HG02571 (cell line): ENCODE measurements at regions not wholly inside any gene's neighbourhood (a gene's known extent, or its start where the extent isn't known, plus 50 kb on each side); places are given as distances from the start of the nearest gene placed in this dataset.

Experiments
- ATAC-seq: cut with Tn5 transposase; IDR thresholded peaks from one replicate; pipeline ENCODE4 v1.9.1; 2021; ENCODE audit warnings: mild to moderate bottlenecking, moderate library complexity; ENCODE audit not compliant: unreplicated experiment

DNA sequence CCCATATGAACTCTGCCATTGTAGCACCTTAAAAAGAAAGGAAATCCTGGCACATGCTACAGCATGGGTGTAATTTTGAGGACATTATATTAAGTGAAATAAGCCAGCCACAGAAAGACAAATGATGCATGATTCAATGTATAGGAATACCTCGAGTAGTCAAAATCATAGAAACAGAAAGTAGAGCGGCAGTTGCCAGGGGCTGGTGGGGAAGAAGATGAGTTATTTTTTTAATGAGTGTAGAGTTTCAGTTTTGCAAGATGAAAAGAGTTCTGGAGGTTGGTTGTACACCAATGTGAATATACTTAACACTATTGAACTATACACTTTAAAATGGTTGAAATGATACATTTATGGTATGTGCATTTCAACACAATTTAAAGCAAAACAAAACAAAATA is 133.0 kb downstream of the ZDHHC21 start:
- ATAC-seq, result no peak

DNA sequence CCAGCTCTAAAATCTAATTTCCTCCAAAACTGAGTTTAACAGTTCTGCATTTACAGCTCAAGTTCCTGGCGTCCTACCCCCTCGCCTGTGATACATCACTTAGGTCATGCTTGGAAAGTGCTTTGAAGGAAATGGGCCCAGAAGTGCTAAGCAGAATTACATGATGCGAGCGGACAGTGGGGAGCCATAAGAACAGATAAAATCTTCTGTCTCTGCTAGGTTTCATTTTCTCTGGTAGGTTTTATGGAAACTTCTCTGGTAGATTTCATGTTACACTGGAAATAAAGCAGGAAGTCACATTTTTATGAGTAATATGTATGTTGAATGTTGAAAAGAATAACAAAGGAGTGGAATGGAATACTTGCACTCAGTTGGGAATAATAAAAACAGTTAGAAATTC is 138.3 kb downstream of the ZDHHC21 start:
- no peak for ATAC-seq

DNA sequence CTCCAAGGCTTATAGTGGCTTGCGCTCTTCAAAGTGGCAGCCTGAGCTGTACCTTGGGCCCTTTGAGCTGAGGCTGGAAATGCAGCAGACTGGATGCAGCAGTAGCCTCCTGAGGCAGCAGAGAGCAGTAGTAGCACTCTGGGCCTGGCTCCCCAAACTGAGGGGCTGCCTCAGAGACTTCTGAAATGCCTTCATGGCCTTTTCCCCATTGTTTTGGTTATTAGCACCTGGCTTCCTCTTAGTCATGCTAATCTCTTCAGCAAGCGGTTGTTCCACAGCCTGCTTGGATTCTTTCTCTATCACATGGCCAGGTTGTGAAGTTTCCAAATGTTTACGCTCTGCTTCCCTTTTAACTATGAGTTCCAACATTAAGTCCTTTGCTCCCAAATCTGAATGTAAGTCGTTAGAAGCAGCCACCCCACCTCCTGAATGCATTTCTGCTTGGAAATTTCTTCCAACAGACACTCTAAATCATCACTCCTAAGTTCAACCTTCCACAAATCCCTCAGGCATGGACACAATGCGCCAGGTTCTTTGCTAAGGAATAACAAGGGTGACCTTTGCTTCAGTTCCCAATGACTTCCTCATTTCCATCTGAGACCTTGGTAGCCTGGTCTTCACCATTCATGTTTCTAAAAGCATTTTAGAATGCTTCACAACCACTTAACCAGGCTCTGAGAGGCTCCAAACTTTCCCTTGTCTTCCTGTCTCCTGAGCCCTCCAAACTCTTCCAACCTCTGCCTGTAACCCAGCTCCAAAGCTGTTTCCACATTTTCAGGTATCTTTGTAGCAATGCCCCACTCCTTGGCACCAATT is 145.8 kb downstream of the ZDHHC21 start:
- ATAC-seq, result no peak

DNA sequence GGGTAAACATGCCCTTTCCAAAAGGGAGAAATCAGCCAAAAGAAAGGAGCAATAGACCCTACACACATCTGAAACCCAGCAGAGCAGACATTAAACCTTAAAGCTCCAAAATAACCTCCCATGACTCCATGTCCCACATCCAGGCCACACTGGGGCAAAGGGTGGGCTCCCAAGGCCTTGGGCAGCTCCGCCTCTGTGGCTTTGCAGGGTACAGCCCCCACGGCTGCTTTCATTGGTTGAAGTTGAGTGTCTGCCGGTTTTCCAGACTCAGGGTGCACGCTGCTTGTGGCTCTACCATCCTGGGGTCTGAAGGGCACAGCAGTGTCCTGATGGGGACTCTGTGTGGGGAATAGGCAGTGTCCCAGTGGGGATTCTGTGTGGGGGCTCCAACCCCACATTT is 146.5 kb downstream of the ZDHHC21 start:
- ATAC-seq, result no peak

DNA sequence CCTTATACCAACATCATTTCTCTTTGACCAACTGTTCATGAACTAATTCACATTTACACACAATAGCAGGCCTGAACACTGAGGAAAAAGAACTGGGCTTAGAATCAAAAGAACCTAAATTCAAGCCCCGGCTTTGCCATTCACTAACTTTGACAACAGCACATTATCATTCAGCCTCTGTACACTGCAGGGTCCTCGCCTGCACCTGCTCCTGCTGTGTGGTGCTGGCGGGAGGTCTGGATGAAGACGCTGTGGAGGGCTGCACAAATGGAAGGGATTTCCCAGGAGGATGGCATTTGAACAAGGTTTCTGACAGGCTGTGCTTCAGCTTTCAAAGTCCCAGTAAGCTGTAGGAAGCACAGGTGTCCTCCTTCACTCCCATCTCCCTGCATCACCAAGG is 151.2 kb downstream of the ZDHHC21 start:
- ATAC-seq, result no peak

DNA sequence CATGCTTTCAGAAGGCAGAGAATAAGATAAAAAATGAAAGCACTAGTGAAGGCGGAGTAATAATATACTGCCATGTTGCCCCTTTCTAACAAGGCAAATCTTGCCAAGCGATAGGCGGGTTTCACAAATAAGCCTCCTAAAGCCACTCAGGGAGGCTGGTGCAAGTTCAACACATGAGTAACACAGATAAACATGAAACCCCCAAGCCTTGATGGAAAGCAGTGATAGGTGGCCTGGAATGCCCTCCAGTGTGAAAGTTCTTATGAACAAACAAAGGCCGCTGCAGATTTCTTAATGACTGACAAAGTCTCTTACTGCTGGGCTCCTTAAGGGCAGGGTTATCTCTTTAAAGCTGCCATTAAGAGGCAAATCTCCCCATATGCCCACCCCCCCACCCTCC is 154.7 kb downstream of the ZDHHC21 start:
- ATAC-seq, result no peak

DNA sequence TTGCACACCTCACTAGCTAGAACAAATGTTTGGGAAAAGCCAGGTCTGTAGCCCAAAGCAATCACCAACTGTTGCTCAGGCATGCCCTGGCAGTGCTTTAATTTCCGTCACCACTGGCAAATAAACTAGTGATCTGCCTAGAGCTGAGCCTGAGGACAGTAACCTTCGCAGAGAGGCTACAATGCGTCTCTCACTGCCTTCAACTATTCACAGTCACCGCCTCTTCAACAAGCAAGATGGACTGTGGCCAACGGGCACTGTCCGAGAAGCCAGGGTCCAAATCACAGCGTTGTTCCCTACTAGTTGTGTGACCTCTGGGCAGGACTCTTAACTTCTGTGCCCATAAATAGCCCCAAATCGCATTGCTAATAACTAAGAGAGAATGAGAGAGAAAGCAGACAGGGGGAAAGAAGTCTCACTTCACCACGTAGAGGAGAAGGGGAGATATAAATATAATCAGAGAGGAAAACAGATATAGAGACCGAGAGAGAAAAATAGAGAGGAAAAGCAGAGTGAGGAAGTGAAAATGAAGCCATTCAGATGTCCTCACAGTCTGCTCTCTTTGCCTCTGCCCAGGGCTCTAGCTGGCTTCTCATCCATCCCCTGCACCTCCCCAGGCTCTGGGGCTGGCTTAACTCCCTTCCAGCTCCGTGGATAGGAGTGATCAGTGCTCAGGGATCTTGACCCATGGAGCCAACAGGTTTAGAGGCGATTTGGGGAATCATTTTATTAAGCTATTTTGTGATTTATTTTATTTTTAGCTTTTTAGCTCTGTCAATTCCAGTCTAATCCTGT is 157.9 kb downstream of the ZDHHC21 start:
- ATAC-seq, result no peak

DNA sequence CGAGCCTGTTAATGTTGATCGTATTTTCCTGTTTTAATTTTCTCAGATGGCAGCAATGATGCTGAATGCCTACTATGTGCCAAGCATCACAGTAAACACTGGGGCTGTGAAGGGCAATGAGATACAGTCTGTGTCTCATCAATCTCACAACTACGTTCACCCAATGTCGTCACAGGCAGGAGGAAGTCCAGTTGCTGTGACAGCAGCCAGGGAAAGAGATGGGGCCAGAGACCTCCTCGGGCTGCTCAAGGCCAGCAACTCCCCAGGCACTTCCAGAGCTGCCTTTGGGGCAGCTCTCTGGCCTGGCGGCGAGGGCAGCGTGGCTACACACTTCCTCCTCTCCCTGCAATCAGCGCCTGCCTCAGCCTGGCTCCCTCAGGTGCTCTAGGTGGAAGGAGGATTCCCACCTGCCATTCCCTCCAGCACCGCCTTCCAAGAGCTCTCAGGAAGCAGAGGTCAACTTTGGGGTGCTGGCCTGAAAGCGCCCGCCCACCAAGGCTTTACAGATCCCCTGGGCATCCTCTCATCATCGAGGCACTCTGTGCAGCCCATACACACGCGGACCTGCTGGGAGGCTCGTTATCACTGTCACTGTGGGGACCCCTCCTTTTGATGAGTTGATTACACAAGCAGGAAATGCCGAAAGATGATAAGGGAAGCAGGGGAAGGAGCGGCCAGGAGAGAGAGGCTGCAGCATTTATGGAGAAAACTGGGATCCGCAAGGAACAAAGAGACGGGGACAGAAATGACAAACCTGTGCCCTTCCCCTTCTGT is 159.2 kb downstream of the ZDHHC21 start:
- no peak for ATAC-seq

DNA sequence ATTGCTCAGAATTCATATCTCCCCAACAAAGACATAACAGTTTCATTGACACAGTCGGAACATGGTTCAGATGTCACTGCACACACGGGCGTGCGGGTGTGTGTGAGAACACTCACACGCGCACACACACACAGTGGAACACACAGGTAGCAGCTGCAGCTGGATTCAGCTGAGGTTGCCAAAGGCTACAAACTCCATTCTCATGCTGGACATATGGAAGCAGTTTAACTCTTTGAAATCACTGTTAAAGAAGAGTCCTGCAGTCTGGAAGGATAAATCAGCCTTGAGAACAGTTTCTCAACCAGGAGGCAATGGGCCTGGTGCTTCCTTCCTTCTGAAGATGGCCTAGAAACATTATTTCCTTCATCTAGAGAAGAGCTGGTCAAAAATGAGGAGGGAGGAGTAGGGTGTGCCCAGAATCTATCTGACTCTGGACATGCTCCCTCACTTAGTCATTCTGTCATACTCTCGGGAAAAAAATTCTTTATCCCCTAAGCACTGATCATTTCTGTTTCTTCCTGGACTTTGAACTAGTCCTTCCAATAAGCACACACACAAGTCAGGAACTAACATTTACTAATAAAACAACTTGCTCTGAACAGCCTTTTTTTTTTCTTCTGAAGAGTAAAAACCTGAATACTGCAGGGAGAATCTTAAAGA is 160.6 kb downstream of the ZDHHC21 start:
- no peak for ATAC-seq

DNA sequence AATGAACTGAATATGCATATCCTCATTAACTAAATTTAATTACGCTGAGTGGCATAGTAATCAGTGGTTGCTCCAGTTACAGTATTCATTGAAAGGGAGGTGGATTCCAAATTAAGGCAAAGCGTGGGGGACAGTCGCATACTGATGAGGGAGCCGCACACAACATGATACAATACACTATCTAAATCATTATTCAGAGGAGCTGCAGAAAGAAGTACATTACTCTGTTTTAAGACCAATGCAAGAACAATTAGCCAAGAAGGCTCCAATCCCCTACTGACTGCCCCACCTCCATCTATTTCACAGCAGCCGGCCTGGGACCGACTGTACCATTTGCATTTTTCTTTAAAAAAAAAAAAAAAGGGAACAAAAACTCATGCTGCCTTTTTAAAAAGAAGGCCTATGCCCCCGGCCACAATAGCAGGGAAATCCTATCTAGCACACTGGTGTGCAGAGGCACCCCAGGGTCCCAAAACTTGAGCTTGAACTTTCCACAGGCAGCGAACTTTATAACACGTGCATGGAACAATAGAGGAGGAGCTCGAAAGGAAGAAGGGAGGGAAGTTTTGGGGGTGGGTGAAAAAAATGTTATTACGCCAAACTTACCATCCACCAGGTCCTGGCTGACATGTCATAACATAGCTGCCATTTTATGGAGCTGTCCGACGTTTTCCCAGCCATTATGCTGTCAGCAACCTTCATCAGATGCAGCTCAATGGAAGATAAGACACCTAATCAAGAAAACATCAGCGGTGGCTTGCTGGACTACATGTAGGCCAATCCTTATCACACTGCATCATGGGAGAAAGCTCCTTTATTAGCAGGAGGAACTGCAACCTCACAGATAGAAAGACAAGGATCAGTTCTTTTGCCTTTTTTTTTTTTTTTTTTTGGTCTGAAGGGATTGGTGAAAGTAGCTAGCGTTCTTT is 161.6 kb downstream of the ZDHHC21 start:
- no peak for ATAC-seq

DNA sequence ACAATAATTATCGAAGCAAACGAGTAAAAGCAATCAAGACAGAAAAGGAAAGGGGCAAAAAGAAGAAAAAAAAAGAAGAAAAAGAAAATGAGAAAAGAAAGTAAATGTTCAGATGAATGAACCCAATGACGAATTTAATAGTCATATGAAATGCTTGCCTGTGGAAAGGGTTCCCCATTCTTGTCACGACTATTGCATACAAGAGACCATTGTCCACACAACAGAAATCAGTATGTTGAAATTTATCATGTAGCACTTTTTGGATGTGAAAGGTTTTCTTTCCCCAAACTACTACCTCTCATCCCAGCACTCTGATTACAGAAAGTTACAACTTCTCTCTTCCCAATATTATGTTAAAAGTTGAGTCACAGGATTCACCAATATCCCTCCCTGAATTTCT is 162.4 kb downstream of the ZDHHC21 start:
- ATAC-seq, result no peak

DNA sequence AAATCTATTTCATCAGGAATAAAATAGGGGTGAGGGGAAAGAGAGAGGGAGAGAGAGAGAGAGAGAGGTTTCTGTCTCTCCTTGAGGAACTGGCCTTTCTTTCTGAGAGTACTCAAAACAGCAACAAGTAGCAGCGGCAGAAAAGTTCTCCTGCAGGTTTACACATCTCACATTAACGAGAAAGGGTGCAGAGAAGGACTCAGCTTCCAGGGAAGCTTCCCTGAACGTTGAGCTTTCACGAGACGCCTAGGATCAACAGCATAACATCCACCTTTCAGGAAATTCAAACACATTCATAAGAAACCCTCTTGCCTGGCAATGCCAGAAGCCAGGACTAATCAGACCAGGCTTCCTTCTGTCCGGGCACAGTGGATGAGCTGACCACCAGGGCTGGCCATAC is 162.9 kb downstream of the ZDHHC21 start:
- no peak for ATAC-seq

DNA sequence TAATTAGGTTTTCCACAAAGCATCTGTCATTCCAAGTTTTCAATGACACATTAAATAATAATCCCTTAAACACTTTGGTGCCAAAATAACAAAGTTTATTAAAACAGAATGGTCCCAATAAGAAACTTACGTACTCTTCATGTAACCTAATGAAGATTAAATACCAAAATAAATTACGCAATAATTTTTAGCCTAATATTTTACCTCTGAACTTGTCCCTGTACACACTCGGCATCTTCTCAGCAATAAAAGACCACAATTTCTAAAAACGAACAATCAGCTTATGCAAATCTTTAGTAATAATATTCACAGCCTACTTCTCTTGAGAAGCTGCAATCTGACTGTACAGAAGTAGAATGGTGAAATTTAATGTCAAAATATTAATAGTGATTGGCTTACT is 163.6 kb downstream of the ZDHHC21 start:
- ATAC-seq, result no peak

DNA sequence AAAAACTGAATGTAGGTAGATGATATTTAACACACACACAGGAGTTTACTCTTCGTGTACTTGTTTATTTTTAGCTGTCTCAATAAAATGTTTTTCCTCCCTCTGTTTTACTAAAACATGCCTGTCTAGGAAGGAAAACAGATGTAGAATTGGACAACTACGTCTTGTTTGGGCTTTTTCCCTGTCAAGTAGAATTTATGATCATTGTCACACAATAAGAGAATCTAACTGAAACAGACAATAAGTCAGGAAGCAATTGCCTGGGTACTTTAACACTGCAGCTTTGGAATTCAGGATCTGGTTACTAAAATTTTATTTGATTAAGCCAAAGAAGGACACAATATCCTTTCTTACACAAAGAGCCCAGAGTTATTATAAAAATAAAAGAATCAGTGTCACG is 164.2 kb downstream of the ZDHHC21 start:
- ATAC-seq, result no peak

DNA sequence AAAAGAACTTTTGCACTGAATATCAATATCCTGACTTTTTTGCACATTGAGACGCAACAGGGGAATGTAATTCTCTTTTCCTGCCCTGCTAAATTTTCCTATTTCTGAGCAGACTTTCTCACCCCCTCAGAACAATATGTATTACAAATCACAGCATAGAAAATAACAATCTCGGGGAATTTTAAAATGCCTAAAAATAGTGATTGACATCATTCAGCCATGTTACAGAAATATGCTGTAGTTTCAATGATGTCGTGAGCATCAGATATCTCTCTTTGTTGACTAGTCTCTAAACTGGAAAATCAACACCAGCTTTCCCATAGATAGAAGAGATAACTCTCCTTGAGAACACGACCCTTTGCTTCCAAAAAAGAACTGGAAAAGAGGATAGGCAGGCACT is 166.7 kb downstream of the ZDHHC21 start:
- no peak for ATAC-seq

DNA sequence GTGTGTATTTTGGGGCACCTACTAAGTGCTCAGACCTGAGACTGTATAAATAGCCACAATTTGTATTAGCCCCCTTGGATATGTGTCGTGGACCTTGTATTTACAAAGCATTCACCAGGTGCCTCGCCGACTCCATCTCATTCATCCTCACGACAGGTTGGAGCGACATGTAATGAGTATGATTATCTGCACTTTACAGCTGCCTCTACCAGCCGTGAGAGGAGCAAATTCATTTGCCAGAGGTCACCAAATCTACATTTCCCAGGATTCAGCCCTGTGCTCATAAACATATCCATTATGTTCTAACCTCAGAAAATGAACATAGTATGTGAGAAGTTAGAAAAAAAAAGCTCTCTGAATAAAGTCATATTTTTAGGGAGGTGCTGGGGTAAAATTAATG is 167.4 kb downstream of the ZDHHC21 start:
- no peak for ATAC-seq

DNA sequence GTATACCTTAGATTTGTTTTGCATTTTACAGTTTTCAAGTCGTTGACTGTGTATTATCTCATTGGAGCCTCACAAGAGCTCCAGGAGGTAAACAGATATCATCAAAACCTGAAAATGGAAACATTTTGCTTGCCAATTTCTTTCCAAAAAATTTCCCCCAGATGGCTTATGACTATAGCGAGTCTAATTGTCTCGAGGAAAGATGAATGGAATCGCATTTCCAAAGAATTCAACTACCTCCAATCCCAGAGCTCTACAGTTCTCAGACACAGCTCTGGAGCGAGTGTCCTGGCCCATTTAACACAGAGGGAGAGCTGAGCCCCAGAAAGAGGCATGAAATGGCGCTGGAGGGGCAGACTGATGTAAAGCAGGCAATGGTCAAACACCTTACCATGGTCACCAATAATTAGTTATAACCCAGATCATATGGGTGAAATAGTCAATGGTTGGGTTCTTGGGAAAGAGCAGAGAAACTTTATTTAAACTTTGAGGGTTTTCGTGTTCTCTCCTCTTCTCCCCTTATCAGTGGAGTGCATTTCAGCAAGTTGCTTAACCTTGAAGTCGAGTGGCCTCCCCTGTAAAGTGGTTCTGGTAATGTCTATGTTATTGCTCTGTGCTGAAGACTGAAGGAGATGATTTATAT is 168.2 kb downstream of the ZDHHC21 start:
- ATAC-seq, result no peak

DNA sequence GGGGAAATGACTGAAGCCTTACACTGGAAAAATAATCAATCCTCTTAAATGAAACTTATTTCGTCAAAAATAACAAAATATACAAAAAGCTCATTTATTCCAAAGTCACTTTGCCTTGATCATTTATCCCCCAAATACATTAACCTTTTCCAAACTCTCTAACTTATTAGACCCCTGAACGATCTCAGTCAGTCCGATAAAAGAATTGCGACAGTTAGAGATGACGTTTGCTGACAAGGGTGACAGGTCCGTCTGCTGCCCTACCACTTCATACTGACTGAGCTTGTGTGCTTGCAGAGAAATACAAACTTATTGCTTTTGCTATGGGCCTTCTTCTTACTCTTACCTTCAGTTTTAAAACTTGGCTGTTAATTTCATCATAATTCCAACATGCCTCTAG is 169.7 kb downstream of the ZDHHC21 start:
- ATAC-seq, result no peak

DNA sequence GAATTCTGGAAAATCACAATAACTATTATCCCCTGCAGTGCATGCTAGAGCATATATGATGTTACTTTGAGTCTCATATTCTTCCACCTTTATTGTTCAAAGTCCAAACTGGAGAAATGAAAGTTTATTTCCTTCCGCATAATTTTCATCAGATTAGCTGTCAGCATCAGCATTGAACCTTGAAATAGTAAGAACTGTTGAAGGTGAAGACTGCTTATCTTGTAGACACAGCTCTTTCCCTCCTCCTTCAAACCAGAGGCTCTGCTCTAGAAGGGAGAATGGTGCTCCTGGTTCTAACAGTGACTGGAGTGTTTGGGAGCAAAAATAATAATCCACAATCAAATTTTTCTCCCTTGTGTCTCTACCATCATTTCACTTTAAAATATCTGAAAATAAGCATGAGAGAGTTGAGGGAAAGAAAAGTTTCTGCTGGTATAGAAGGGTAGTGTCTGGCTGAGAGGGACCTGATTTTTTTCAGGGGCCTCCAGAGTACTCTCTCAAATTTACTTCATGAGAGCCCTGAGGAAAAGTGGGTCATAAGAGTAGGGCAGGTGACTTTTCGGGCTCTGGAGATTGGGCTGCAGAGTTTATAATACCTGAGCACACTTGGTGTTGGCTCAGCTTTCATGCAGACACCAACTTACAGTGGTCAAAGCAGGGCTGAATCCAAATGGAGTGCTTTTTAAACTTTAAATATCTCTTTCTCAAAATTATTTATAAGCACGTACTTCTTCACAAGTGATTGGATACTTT is 170.4 kb downstream of the ZDHHC21 start:
- ATAC-seq, result no peak
